ENCODE measurements at regions not wholly inside any gene's neighbourhood (a gene's known extent, or its start where the extent isn't known, plus 50 kb on each side); places are given as distances from the start of the nearest gene placed in this dataset.

DNA sequence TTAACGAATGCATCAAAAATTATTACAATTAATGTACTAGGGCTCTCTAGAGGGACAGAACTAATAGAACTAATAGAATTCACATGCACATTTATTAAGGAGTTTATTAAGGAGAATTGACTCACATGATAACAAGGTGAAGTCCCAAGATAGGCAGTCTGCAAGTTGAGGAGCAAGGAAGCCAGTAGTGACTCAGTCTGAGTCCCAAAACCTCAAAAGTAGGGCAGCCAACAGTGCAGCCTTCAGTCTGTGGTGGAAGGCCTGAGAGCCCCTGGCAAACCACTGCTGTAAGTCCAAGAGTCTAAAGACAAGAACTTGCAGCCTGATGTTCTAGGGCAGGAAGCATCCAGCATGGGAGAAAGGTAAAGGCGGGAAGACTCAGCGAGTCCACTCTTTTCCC lies 633.8 kb downstream of the SEMA5A start:
- Histone ChIP-seq H3K27me3 (ENCODE audit: control insufficient read depth in 1 of 2, insufficient read depth in 2 of 2, low read length in 2 of 2) (peaks cover 0 to 2% of the 10 kb centered on the region in 2 donors), H3K9me3 (ENCODE audit: control insufficient read depth in 2 of 2, insufficient read depth in 1 of 2, low read depth in 1 of 2, low read length in 1 of 2) (no peaks in the 10 kb centered on the region), H3K36me3 (ENCODE audit: control insufficient read depth in 2 of 2, insufficient read depth in 2 of 2, low read length in 1 of 2) (no peaks in the 10 kb centered on the region), H3K4me1 (ENCODE audit: control insufficient read depth in 2 of 2, insufficient read depth in 2 of 2, low read length in 1 of 2) (no peaks in the 10 kb centered on the region), H3K4me3 (ENCODE audit: low read depth in 1 of 2, low read length in 2 of 2) (no peak overlapping the region), H3K27ac (ENCODE audit: low read depth in 2 of 2, low read length in 1 of 2) (no peak overlapping the region)
- 97 to 98% methylated on average over 3 of the region's 3 CpGs for WGBS, 2 donors

DNA sequence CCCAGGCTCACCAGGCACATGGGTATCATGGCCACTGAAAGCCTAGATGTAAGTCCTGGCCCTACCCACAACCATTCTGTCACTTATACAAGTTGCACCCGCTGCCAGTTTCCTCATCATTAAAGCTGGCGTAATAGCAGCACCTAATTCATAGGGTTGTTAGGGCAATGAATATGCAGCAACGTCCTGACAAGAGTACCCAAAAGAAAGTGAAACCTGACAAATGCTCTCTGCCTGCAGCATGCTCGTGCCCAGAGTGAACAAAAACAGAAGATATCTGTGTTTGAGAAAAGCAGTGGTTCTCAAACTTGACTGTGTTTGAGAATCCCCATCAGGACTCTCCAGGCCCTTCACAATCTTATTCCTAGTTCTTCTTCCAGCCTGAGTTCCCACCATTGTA lies 632.4 kb downstream of the SEMA5A start:
- 66 to 77% methylated on average over 4 of the region's 4 CpGs for WGBS, 2 donors
- peaks cover 0 to 2% of the 10 kb centered on the region in 2 donors for H3K27me3 ChIP-seq (ENCODE audit: control insufficient read depth in 1 of 2, insufficient read depth in 2 of 2, low read length in 2 of 2)
- no peaks in the 10 kb centered on the region for H3K9me3 ChIP-seq (ENCODE audit: control insufficient read depth in 2 of 2, insufficient read depth in 1 of 2, low read depth in 1 of 2, low read length in 1 of 2)
- no peaks in the 10 kb centered on the region for H3K4me1 ChIP-seq (ENCODE audit: control insufficient read depth in 2 of 2, insufficient read depth in 2 of 2, low read length in 1 of 2)
- no peak overlapping the region for H3K27ac ChIP-seq (ENCODE audit: low read depth in 2 of 2, low read length in 1 of 2)
- H3K4me3 ChIP-seq (ENCODE audit: low read depth in 1 of 2, low read length in 2 of 2), result no peak overlapping the region
- H3K36me3 ChIP-seq (ENCODE audit: control insufficient read depth in 2 of 2, insufficient read depth in 2 of 2, low read length in 1 of 2), result no peaks in the 10 kb centered on the region

DNA sequence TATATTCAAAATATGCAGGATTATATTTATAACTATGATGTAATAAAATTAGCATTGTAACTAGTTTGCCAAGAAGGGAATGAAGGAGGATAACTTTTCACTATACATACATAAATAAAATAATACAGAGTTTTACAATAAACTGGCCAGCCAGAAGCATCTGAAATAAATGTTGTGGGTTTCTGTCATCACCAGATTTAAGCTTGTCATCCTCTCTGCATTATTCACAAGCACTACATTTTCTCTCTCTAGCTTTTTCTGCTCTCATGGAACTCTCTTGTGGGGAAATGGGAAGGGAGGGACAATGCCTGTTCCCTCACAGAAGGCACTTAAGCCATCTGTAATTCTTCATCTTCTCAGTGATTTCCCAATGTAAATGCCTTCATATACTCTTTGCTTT lies 626.8 kb downstream of the SEMA5A start:
- Histone ChIP-seq H3K4me3 (ENCODE audit: low read depth in 1 of 2, low read length in 2 of 2) (no peak overlapping the region), H3K27ac (ENCODE audit: low read depth in 2 of 2, low read length in 1 of 2) (no peak overlapping the region), H3K9me3 (ENCODE audit: control insufficient read depth in 2 of 2, insufficient read depth in 1 of 2, low read depth in 1 of 2, low read length in 1 of 2) (no peaks in the 10 kb centered on the region), H3K4me1 (ENCODE audit: control insufficient read depth in 2 of 2, insufficient read depth in 2 of 2, low read length in 1 of 2) (no peaks in the 10 kb centered on the region), H3K27me3 (ENCODE audit: control insufficient read depth in 1 of 2, insufficient read depth in 2 of 2, low read length in 2 of 2) (no peaks in the 10 kb centered on the region), H3K36me3 (ENCODE audit: control insufficient read depth in 2 of 2, insufficient read depth in 2 of 2, low read length in 1 of 2) (no peaks in the 10 kb centered on the region)

DNA sequence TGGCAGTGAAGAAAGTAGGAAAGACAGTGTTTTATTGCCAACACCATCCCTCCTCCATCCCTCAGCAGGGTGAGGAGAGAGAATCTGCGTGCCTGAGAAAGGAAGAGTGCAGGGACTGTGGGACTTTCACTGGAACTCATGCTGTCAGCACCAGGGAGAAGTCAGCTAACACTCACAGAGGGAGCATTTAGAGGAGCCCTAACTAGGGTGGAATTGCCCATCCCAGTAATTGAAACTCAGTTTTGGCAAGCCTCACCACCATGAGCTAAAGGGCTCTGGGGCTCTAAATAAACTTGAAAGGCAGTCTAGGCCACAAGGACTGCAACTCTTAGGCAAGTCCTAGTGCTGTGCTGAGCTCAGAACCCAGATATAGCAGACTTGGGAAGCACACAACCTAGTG lies 622.3 kb downstream of the SEMA5A start:
- Histone ChIP-seq H3K36me3 (ENCODE audit: control insufficient read depth in 2 of 2, insufficient read depth in 2 of 2, low read length in 1 of 2) (no peaks in the 10 kb centered on the region), H3K27me3 (ENCODE audit: control insufficient read depth in 1 of 2, insufficient read depth in 2 of 2, low read length in 2 of 2) (no peaks in the 10 kb centered on the region), H3K27ac (ENCODE audit: low read depth in 2 of 2, low read length in 1 of 2) (no peak overlapping the region), H3K9me3 (ENCODE audit: control insufficient read depth in 2 of 2, insufficient read depth in 1 of 2, low read depth in 1 of 2, low read length in 1 of 2) (no peaks in the 10 kb centered on the region), H3K4me3 (ENCODE audit: low read depth in 1 of 2, low read length in 2 of 2) (no peak overlapping the region), H3K4me1 (ENCODE audit: control insufficient read depth in 2 of 2, insufficient read depth in 2 of 2, low read length in 1 of 2) (no peaks in the 10 kb centered on the region)
- 58 to 71% methylated on average over 1 of the region's 1 CpG for WGBS, 2 donors

DNA sequence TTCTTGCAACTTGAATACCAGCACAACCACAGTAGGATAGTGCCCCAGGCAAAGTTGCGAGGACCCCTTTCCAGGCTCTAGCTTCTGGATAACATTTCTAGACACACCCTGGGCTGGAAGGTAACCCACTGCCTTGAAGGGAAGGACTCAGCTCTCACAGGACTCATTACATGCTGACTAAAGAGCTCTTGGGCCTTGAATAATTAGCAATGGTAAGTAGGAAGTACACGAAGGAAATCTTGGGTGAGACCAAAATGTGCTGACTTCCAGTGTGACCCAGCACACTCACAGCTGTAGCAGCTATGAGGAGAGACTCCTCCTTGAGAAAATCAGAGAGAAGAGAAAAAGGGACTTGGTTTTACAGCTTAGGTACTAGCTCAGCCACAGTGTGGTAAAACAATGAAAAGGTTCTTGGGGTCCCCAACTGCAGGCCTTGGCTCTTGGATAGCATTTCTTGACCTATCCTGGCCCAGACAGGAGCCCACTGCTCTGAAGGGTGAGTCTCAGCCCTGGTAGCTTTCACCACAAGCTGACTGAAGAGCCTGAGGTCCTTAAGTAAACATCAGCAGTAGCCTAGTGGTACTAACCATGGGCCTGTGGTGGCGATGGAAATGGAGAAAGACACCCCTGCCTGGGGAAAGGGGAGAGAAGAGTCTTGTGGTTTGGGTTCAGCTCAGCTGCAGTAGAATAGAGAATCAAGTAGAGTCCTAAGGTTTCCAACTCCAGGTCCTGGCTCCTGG lies 621.7 kb downstream of the SEMA5A start:
- H3K9me3 ChIP-seq (ENCODE audit: control insufficient read depth in 2 of 2, insufficient read depth in 1 of 2, low read depth in 1 of 2, low read length in 1 of 2), result no peaks in the 10 kb centered on the region
- no peaks in the 10 kb centered on the region for H3K27me3 ChIP-seq (ENCODE audit: control insufficient read depth in 1 of 2, insufficient read depth in 2 of 2, low read length in 2 of 2)
- WGBS, 2 donors, result 69 to 80% methylated on average over 3 of the region's 3 CpGs
- H3K4me1 ChIP-seq (ENCODE audit: control insufficient read depth in 2 of 2, insufficient read depth in 2 of 2, low read length in 1 of 2), result no peaks in the 10 kb centered on the region
- no peak overlapping the region for H3K27ac ChIP-seq (ENCODE audit: low read depth in 2 of 2, low read length in 1 of 2)
- no peaks in the 10 kb centered on the region for H3K36me3 ChIP-seq (ENCODE audit: control insufficient read depth in 2 of 2, insufficient read depth in 2 of 2, low read length in 1 of 2)
- H3K4me3 ChIP-seq (ENCODE audit: low read depth in 1 of 2, low read length in 2 of 2), result no peak overlapping the region

DNA sequence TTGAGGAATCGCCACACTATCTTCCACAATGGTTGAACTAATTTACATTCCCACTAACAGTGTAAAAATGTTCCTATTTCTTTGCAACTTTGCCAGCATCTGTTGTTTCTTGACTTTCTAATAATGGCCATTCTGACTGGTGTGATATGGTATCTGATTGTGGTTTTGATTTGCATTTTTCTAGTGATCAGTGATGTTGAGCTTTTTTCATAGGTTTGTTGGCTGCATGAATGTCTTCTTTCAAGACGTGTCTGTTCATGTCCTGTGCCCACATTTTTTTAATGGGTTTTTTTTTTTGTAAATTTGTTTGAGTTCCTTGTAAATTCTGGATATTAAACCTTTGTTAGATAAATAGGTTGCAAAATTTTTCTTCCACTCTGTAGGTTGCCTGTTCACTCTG lies 615.9 kb downstream of the SEMA5A start:
- Histone ChIP-seq H3K9me3 (ENCODE audit: control insufficient read depth in 2 of 2, insufficient read depth in 1 of 2, low read depth in 1 of 2, low read length in 1 of 2) (no peaks in the 10 kb centered on the region), H3K4me1 (ENCODE audit: control insufficient read depth in 2 of 2, insufficient read depth in 2 of 2, low read length in 1 of 2) (no peaks in the 10 kb centered on the region), H3K36me3 (ENCODE audit: control insufficient read depth in 2 of 2, insufficient read depth in 2 of 2, low read length in 1 of 2) (no peaks in the 10 kb centered on the region), H3K27ac (ENCODE audit: low read depth in 2 of 2, low read length in 1 of 2) (no peak overlapping the region), H3K4me3 (ENCODE audit: low read depth in 1 of 2, low read length in 2 of 2) (no peak overlapping the region), H3K27me3 (ENCODE audit: control insufficient read depth in 1 of 2, insufficient read depth in 2 of 2, low read length in 2 of 2) (no peaks in the 10 kb centered on the region)
- WGBS, 2 donors, result 61 to 64% methylated on average over 2 of the region's 2 CpGs

- Histone ChIP-seq H3K4me1 (ENCODE audit: control insufficient read depth in 2 of 2, insufficient read depth in 2 of 2, low read length in 1 of 2) (no peaks in the 10 kb centered on the region), H3K4me3 (ENCODE audit: low read depth in 1 of 2, low read length in 2 of 2) (no peak overlapping the region), H3K36me3 (ENCODE audit: control insufficient read depth in 2 of 2, insufficient read depth in 2 of 2, low read length in 1 of 2) (no peaks in the 10 kb centered on the region), H3K27ac (ENCODE audit: low read depth in 2 of 2, low read length in 1 of 2) (no peak overlapping the region), H3K27me3 (ENCODE audit: control insufficient read depth in 1 of 2, insufficient read depth in 2 of 2, low read length in 2 of 2) (no peaks in the 10 kb centered on the region), H3K9me3 (ENCODE audit: control insufficient read depth in 2 of 2, insufficient read depth in 1 of 2, low read depth in 1 of 2, low read length in 1 of 2) (peaks cover 0 to 4% of the 10 kb centered on the region in 2 donors)
- 44 to 53% methylated on average over 1 of the region's 1 CpG for WGBS, 2 donors
Observed at GRCh38 chr5:8934455-8934854, 611.4 kb downstream of the SEMA5A start.

- Histone ChIP-seq H3K27ac (ENCODE audit: low read depth in 2 of 2, low read length in 1 of 2) (no peak overlapping the region), H3K27me3 (ENCODE audit: control insufficient read depth in 1 of 2, insufficient read depth in 2 of 2, low read length in 2 of 2) (no peaks in the 10 kb centered on the region), H3K4me3 (ENCODE audit: low read depth in 1 of 2, low read length in 2 of 2) (no peak overlapping the region), H3K9me3 (ENCODE audit: control insufficient read depth in 2 of 2, insufficient read depth in 1 of 2, low read depth in 1 of 2, low read length in 1 of 2) (no peaks in the 10 kb centered on the region), H3K36me3 (ENCODE audit: control insufficient read depth in 2 of 2, insufficient read depth in 2 of 2, low read length in 1 of 2) (no peaks in the 10 kb centered on the region), H3K4me1 (ENCODE audit: control insufficient read depth in 2 of 2, insufficient read depth in 2 of 2, low read length in 1 of 2) (no peaks in the 10 kb centered on the region)
- 73 to 74% methylated on average over 1 of the region's 1 CpG for WGBS, 2 donors
Observed at GRCh38 chr5:8940934-8941333, 604.9 kb downstream of the SEMA5A start.

GRCh38 chr5:8943301-8943700 lies 602.6 kb downstream of the SEMA5A start:
- H3K9me3 ChIP-seq (ENCODE audit: control insufficient read depth in 2 of 2, insufficient read depth in 1 of 2, low read depth in 1 of 2, low read length in 1 of 2), result no peaks in the 10 kb centered on the region
- no peaks in the 10 kb centered on the region for H3K4me1 ChIP-seq (ENCODE audit: control insufficient read depth in 2 of 2, insufficient read depth in 2 of 2, low read length in 1 of 2)
- no peak overlapping the region for H3K27ac ChIP-seq (ENCODE audit: low read depth in 2 of 2, low read length in 1 of 2)
- H3K36me3 ChIP-seq (ENCODE audit: control insufficient read depth in 2 of 2, insufficient read depth in 2 of 2, low read length in 1 of 2), result no peaks in the 10 kb centered on the region
- no peak overlapping the region for H3K4me3 ChIP-seq (ENCODE audit: low read depth in 1 of 2, low read length in 2 of 2)
- no peaks in the 10 kb centered on the region for H3K27me3 ChIP-seq (ENCODE audit: control insufficient read depth in 1 of 2, insufficient read depth in 2 of 2, low read length in 2 of 2)
- 61 to 67% methylated on average over 3 of the region's 3 CpGs for WGBS, 2 donors

DNA sequence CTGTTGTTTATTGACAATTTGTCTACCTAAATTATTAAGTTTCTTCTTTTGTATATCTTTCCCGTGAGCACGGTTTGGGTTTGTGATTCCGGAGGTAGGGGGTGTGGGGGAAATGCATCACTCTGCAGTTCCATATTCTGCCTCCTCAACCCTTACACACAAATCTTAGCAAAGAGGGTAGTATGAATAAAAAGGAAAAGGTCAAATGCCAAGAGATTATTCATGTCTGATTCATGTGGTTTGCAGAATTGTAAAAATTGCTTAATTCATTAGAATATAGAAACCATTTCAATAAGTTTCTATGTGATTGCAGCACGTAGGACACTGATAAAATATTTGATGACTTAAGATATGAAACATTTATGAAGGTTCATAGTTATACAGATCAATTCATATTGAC lies 601.9 kb downstream of the SEMA5A start:
- Histone ChIP-seq H3K36me3 (ENCODE audit: control insufficient read depth in 2 of 2, insufficient read depth in 2 of 2, low read length in 1 of 2) (no peaks in the 10 kb centered on the region), H3K4me1 (ENCODE audit: control insufficient read depth in 2 of 2, insufficient read depth in 2 of 2, low read length in 1 of 2) (no peaks in the 10 kb centered on the region), H3K4me3 (ENCODE audit: low read depth in 1 of 2, low read length in 2 of 2) (no peak overlapping the region), H3K27me3 (ENCODE audit: control insufficient read depth in 1 of 2, insufficient read depth in 2 of 2, low read length in 2 of 2) (no peaks in the 10 kb centered on the region), H3K27ac (ENCODE audit: low read depth in 2 of 2, low read length in 1 of 2) (no peak overlapping the region), H3K9me3 (ENCODE audit: control insufficient read depth in 2 of 2, insufficient read depth in 1 of 2, low read depth in 1 of 2, low read length in 1 of 2) (no peaks in the 10 kb centered on the region)
- 71 to 76% methylated on average over 4 of the region's 4 CpGs for WGBS, 2 donors
